H1 (cell line): ENCODE measurements at regions not wholly inside any gene's neighbourhood (a gene's known extent, or its start where the extent isn't known, plus 50 kb on each side); places are given as distances from the start of the nearest gene placed in this dataset.

Experiments used
- CTCF ChIA-PET: fragments of 300-600 bp; sonication (Branson Sonifier 250); formaldehyde crosslinking; loops from one replicate; lab custom pipeline; 2021; ENCODE audit not compliant: partially characterized antibody; lab: Charles Lee
- POLR2A ChIA-PET: fragments of 300-600 bp; sonication (Branson Sonifier 250); formaldehyde crosslinking; loops from one replicate; lab custom pipeline; 2021; ENCODE audit warnings: inconsistent platforms; ENCODE audit not compliant: partially characterized antibody; lab: Charles Lee
- DNase-seq, 2 experiments: peaks; one replicate each; pipeline versions ENCODE4 v3.0.0 to v3.0.0-alpha.2; 2010 to 2022; ENCODE audit warnings: low spot score in 2 of 2, low read depth in 1 of 2, mixed read lengths in 1 of 2
- FAIRE-seq: peaks from 2 replicates; lab custom pipeline; 2011; peaks lifted over from hg19 to GRCh38; lab: Jason Lieb, UNC
- H2AFZ ChIP-seq: 2 replicates; pipeline ENCODE4 v1.8.1; 2012; ENCODE audit warnings: low read length, inconsistent platforms
- H2AK5ac ChIP-seq: 2 replicates; pipeline ENCODE4 v1.6.1; 2013; ENCODE audit warnings: low read depth, low read length
- H2BK120ac ChIP-seq: replicated peaks from 2 replicates; pipeline ENCODE3; 2013; ENCODE audit warnings: low read depth, low read length, inconsistent platforms
- H2BK12ac ChIP-seq: 2 replicates; pipeline ENCODE4 v1.6.1; 2013; ENCODE audit warnings: low read depth, low read length
- H2BK15ac ChIP-seq: 2 replicates; pipeline ENCODE4 v1.6.1; 2013; ENCODE audit warnings: low read length
- H2BK20ac ChIP-seq: 2 replicates; pipeline ENCODE4 v1.6.1; 2013; ENCODE audit warnings: low read length
- H2BK5ac ChIP-seq: 2 replicates; pipeline ENCODE4 v1.6.1; 2013; ENCODE audit warnings: low read depth, low read length
- H3K14ac ChIP-seq: 2 replicates; pipeline ENCODE4 v1.6.1; 2013; ENCODE audit warnings: inconsistent platforms; ENCODE audit not compliant: insufficient read length
- H3K18ac ChIP-seq: 2 replicates; pipeline ENCODE4 v1.6.1; 2013; ENCODE audit warnings: low read length; ENCODE audit errors: extremely low read depth
- H3K23ac ChIP-seq: 2 replicates; pipeline ENCODE4 v1.6.1; 2013; ENCODE audit warnings: inconsistent platforms; ENCODE audit not compliant: insufficient read length
- H3K23me2 ChIP-seq: 2 replicates; pipeline ENCODE4 v1.6.1; 2013; ENCODE audit warnings: low read depth, low read length
- H3K27ac ChIP-seq: 2 replicates; pipeline ENCODE4 v1.6.1; 2011; ENCODE audit warnings: low read depth, low read length, inconsistent platforms
- H3K27me3 ChIP-seq, 4 experiments: replicated peaks in 1 of 4; 1 replicate in 1 of 4; 2 replicates in 3 of 4; pipeline versions ENCODE4 v1.6.1 to v1.8.1; 2011 to 2013; ENCODE audit warnings: low read length in 3 of 4, mild to moderate bottlenecking in 3 of 4, inconsistent platforms in 2 of 4, mixed read lengths in 2 of 4, moderate library complexity in 1 of 4; ENCODE audit not compliant: control insufficient read depth in 3 of 4, insufficient read depth in 3 of 4; ENCODE audit errors: extremely low read depth in 1 of 4
- H3K36me3 ChIP-seq, 4 experiments: 2 replicates each; pipeline versions ENCODE4 v1.6.1 to v1.8.1; 2011 to 2013; ENCODE audit warnings: mild to moderate bottlenecking in 4 of 4, low read length in 3 of 4, moderate library complexity in 2 of 4, control low read depth in 1 of 4, inconsistent platforms in 1 of 4; ENCODE audit not compliant: insufficient read depth in 4 of 4, control insufficient read depth in 2 of 4
- H3K4ac ChIP-seq: replicated peaks from 2 replicates; pipeline ENCODE3; 2013; ENCODE audit warnings: low read length, low read depth, mixed read lengths, inconsistent platforms; ENCODE audit not compliant: insufficient read length
- H3K4me1 ChIP-seq, 4 experiments: replicated peaks in 1 of 4; 1 replicate in 1 of 4; 2 replicates in 3 of 4; pipeline versions ENCODE4 v1.6.1 to v1.8.1; 2011 to 2013; ENCODE audit warnings: low read length in 3 of 4, inconsistent platforms in 2 of 4, mixed read lengths in 1 of 4; ENCODE audit not compliant: insufficient read depth in 4 of 4, control insufficient read depth in 3 of 4
- H3K4me2 ChIP-seq, 2 experiments: 2 replicates each; pipeline versions ENCODE4 v1.6.1 to v1.8.1; 2011 to 2013; ENCODE audit warnings: low read depth in 2 of 2, low read length in 2 of 2, control low read depth in 1 of 2, inconsistent platforms in 1 of 2, mild to moderate bottlenecking in 1 of 2; ENCODE audit not compliant: insufficient read depth in 1 of 2
- H3K4me3 ChIP-seq, 4 experiments: fragments of 200-600, 300-600 bp in 1 of 4; sonication (generic), shearing (Covaris generic), sonication (Bioruptor Twin) in 1 of 4; 2 replicates each; pipeline versions ENCODE4 v1.5.1 to v1.8.1; 2011 to 2016; ENCODE audit warnings: low read length in 4 of 4, low read depth in 3 of 4, control low read depth in 2 of 4, inconsistent platforms in 2 of 4, mild to moderate bottlenecking in 2 of 4, mixed read lengths in 1 of 4, moderate library complexity in 1 of 4; ENCODE audit not compliant: insufficient read depth in 2 of 4; ENCODE audit errors: extremely low read depth in 1 of 4
- H3K56ac ChIP-seq: replicated peaks from 2 replicates; pipeline ENCODE3; 2013; ENCODE audit warnings: low read depth, mild to moderate bottlenecking, mixed read lengths, low read length, inconsistent platforms; ENCODE audit not compliant: insufficient read length
- H3K79me1 ChIP-seq: 2 replicates; pipeline ENCODE4 v1.6.1; 2013; ENCODE audit warnings: low read depth, low read length, control low read depth
- H3K79me2 ChIP-seq, 2 experiments: 2 replicates each; pipeline versions ENCODE4 v1.6.1 to v1.8.1; 2012 to 2013; ENCODE audit warnings: low read length in 2 of 2, mild to moderate bottlenecking in 2 of 2, inconsistent platforms in 1 of 2; ENCODE audit not compliant: insufficient read depth in 2 of 2, control insufficient read depth in 1 of 2
- H3K9ac ChIP-seq, 4 experiments: replicated peaks in 1 of 4; 1 replicate in 1 of 4; 2 replicates in 3 of 4; pipeline versions ENCODE4 v1.6.1 to v1.8.1; 2011 to 2013; ENCODE audit warnings: low read depth in 3 of 4, low read length in 3 of 4, control low read depth in 2 of 4, mild to moderate bottlenecking in 2 of 4, moderate library complexity in 2 of 4, inconsistent platforms in 1 of 4; ENCODE audit errors: extremely low read depth in 1 of 4
- H3K9me3 ChIP-seq, 2 experiments: 2 replicates each; pipeline versions ENCODE4 v1.6.1 to v1.8.1; 2012 to 2013; ENCODE audit warnings: mild to moderate bottlenecking in 2 of 2, moderate library complexity in 2 of 2, control low read depth in 1 of 2, inconsistent platforms in 1 of 2, low read depth in 1 of 2, low read length in 1 of 2, mixed read lengths in 1 of 2; ENCODE audit not compliant: insufficient read depth in 2 of 2
- H4K20me1 ChIP-seq, 2 experiments: replicated peaks in 1 of 2; 2 replicates each; pipeline versions ENCODE3 to v1.8.1; 2011 to 2013; ENCODE audit warnings: inconsistent platforms in 2 of 2, low read length in 2 of 2, mild to moderate bottlenecking in 1 of 2; ENCODE audit not compliant: insufficient read depth in 2 of 2, control insufficient read depth in 1 of 2
- H4K5ac ChIP-seq: 2 replicates; pipeline ENCODE4 v1.6.1; 2013; ENCODE audit warnings: low read length, low read depth, mixed read lengths, inconsistent platforms; ENCODE audit not compliant: insufficient read length
- H4K8ac ChIP-seq: 2 replicates; pipeline ENCODE4 v1.8.0; 2013; ENCODE audit warnings: mild to moderate bottlenecking, moderate library complexity, low read length, inconsistent platforms; ENCODE audit not compliant: insufficient read depth; ENCODE audit errors: extremely low read depth
- H4K91ac ChIP-seq: replicated peaks from 2 replicates; pipeline ENCODE3; 2013; ENCODE audit warnings: low read length, mixed read lengths, inconsistent platforms; ENCODE audit not compliant: insufficient read length
- ASH2L ChIP-seq: fragments of 200-600, 300-600 bp; sonication (generic); IDR thresholded peaks from one replicate; pipeline ENCODE4 v1.7.1; 2017; ENCODE audit warnings: low read length
- BCL11A ChIP-seq, 2 experiments: IDR thresholded peaks; one replicate each; pipeline ENCODE4 v1.6.1; 2011; ENCODE audit warnings: low read depth in 2 of 2, low read length in 2 of 2, mild to moderate bottlenecking in 2 of 2
- CBX5 ChIP-seq: fragments of 300-800, 300-1000 bp; sonication (generic); IDR thresholded peaks from 2 replicates; pipeline ENCODE4 v1.7.1; 2016; ENCODE audit warnings: antibody characterized with exemption, low read length, low read depth
- CHD1 ChIP-seq: IDR thresholded peaks from 2 replicates; pipeline ENCODE4 v1.6.1; 2012; ENCODE audit warnings: low read depth, low read length, improper control_type of control experiment
- FOSL1 ChIP-seq: IDR thresholded peaks from 2 replicates; pipeline ENCODE4 v1.6.1; 2011; ENCODE audit warnings: mild to moderate bottlenecking, low read depth, low read length, moderate library complexity; ENCODE audit not compliant: insufficient read depth
- GTF2F1 ChIP-seq: IDR thresholded peaks from 2 replicates; pipeline ENCODE4 v1.6.1; 2012; ENCODE audit warnings: low read depth, low read length, improper control_type of control experiment, borderline replicate concordance
- KDM4A ChIP-seq: IDR thresholded peaks from one replicate; pipeline ENCODE4 v1.7.1; 2012; ENCODE audit warnings: low read depth, mild to moderate bottlenecking, moderate library complexity, low read length, inconsistent platforms; ENCODE audit not compliant: severe bottlenecking
- NANOG ChIP-seq: IDR thresholded peaks from 2 replicates; pipeline ENCODE4 v1.6.1; 2011; ENCODE audit warnings: low read length, low read depth, mild to moderate bottlenecking, inconsistent platforms; ENCODE audit not compliant: insufficient read depth, poor library complexity, severe bottlenecking
- RFX5 ChIP-seq: IDR thresholded peaks from 2 replicates; pipeline ENCODE4 v1.6.1; 2011; ENCODE audit warnings: low read depth, low read length, improper control_type of control experiment, borderline replicate concordance
- SIX5 ChIP-seq: IDR thresholded peaks from 2 replicates; pipeline ENCODE4 v1.6.1; 2011; ENCODE audit warnings: mild to moderate bottlenecking, low read depth, low read length
- ZNF274 ChIP-seq: IDR thresholded peaks from 2 replicates; pipeline ENCODE4 v1.7.0; 2012; ENCODE audit warnings: low read length, borderline replicate concordance; ENCODE audit errors: extremely low read depth
- WGBS, 2 experiments: shearing (Covaris generic) in 1 of 2; methylation state at CpG; one replicate each; pipeline versions ENCODE4 v1.1.6 to v1.1.7; 2013 to 2015; ENCODE audit warnings: low lambda C conversion rate in 2 of 2, mixed read lengths in 2 of 2, inconsistent platforms in 1 of 2, low coverage in 1 of 2, missing lambda C conversion rate in 1 of 2; ENCODE audit not compliant: insufficient replicate concordance in 2 of 2, insufficient coverage in 1 of 2, insufficient read length in 1 of 2; ENCODE audit errors: extremely low coverage in 1 of 2, missing lambda C conversion rate in 1 of 2; 5-methylcytosine and 5-hydroxymethylcytosine counted together

- ChIA-PET CTCF (no interaction called here), POLR2A (no interaction called here)
- Histone ChIP-seq H3K14ac (no peak overlapping the region), H3K23ac (no peak overlapping the region), H3K36me3 (no peaks in the 10 kb centered on the region), H2AK5ac (no peak overlapping the region), H4K8ac (no peak overlapping the region), H3K4ac (no peak overlapping the region), H2BK15ac (no peak overlapping the region), H2AFZ (no peak overlapping the region), H3K4me3 (no peak overlapping the region), H2BK12ac (no peak overlapping the region), H3K79me2 (no peaks in the 10 kb centered on the region), H2BK120ac (no peak overlapping the region), H2BK20ac (no peak overlapping the region), H3K18ac (no peak overlapping the region), H3K9me3 (no peaks in the 10 kb centered on the region), H3K27me3 (peaks cover 0 to 5% (median 0%) of the 10 kb centered on the region in 4 experiments; a peak in 3 of 7 replicates), H3K27ac (no peak overlapping the region), H3K4me2 (no peak overlapping the region), H3K23me2 (no peaks in the 10 kb centered on the region; the same call in 1 of the 2 replicates), H4K91ac (no peak overlapping the region), H3K9ac (no peak overlapping the region), H3K4me1 (peaks cover 0 to 13% (median 9%) of the 10 kb centered on the region in 4 experiments; a peak in 6 of 7 replicates), H3K56ac (no peak overlapping the region), H4K5ac (no peak overlapping the region), H2BK5ac (no peak overlapping the region), H3K79me1 (no peaks in the 10 kb centered on the region), H4K20me1 (no peaks in the 10 kb centered on the region)
- DNase-seq (no peak), FAIRE-seq (no peak)
- WGBS, 2 experiments, result 87% methylated on average over 2 of the region's 2 CpGs; no CpG with 5 or more reads in 1 of the 2 experiments
- no peak for TF ChIP-seq BCL11A (IDR thresholded peaks at IDR 0.05; ENCODE audit: low read depth in 2 of 2, low read length in 2 of 2)
- TF ChIP-seq FOSL1, result no peak
- TF ChIP-seq NANOG, result no peak
- TF ChIP-seq GTF2F1, result no peak
- TF ChIP-seq CBX5, result no peak
- no peak for TF ChIP-seq ZNF274
- TF ChIP-seq CHD1, result no peak
- no peak for TF ChIP-seq KDM4A
- TF ChIP-seq ASH2L, result no peak
- TF ChIP-seq SIX5, result no peak
- TF ChIP-seq RFX5, result no peak
Observed at GRCh38 chr2:118257696-118258095, 169.4 kb downstream of the INSIG2 start.
